K562 (cell line): ENCODE measurements at regions not wholly inside any gene's neighbourhood (a gene's known extent, or its start where the extent isn't known, plus 50 kb on each side); places are given as distances from the start of the nearest gene placed in this dataset.

Source experiments
- RBBP5 ChIP-seq: fragments of 200-600 bp; sonication (generic); IDR thresholded peaks from 2 replicates; pipeline ENCODE4 v1.6.1; 2012; ENCODE audit warnings: borderline replicate concordance, mild to moderate bottlenecking, low read length, control low read depth, inconsistent platforms; ENCODE audit not compliant: insufficient read depth, poor library complexity, severe bottlenecking
- ZNF354B ChIP-seq: fragments of 250-450 bp; sonication (Bioruptor Pico); IDR thresholded peaks from 2 replicates; pipeline ENCODE4 v1.4.0; 2020

DNA sequence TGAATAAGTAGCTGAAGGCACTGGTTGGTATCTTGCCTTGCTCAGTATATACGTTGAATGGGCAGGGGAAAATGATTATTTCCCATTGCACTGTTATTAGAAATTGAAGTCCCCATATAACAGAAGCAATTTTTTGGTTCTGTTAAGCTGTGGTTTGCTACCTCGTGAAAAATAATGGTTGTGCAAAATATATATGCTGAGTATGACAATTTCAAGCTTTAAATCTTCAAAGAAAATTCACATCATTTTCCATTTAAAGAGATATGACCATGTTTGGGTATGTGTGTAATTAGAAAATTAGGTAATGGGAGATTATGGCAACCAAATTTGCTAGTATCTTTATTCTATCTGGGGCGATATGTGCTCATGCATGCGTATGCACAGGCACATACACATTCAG, 139.8 kb downstream of the DMAC1 start:
- TF ChIP-seq ZNF354B (CRISPR knock-in tag) (no peak), RBBP5 (no peak)
